ENCODE measurements at regions not wholly inside any gene's neighbourhood (a gene's known extent, or its start where the extent isn't known, plus 50 kb on each side); places are given as distances from the start of the nearest gene placed in this dataset.
"Not testable (repeated sequence)": the region's sequence is repeated elsewhere in the genome, so short reads cannot be mapped to it uniquely, and the experiment has no call there.

- peak; percentile 5 for DNase-seq (ENCODE audit: low read depth)
Observed at GRCh38 chr1:188708795-188709535, 1768.7 kb downstream of the BRINP3 start.

- no peak for DNase-seq (ENCODE audit: low read depth)
Observed at GRCh38 chr1:188715566-188715965, 1762.1 kb downstream of the BRINP3 start.

DNA sequence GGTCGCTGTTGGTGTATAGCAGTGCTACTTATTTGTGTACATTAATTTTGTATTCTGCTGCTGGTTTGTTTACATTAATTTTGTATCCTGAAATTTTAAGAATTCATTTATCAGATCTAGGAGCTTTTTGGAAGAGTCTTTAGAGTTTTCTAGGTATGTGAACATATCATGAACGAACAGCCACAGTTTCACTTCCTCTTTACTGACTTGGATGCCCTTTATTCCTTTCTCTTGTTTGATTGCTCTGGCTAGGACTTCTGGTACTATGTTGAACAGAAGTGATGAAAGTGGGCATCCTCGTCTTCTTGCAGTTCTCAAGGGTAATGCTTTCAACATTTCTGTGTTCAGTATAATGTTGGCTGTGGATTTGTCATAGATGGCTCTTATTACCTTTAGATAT lies 1757.9 kb downstream of the BRINP3 start:
- DNase-seq (ENCODE audit: low read depth), result no peak

DNA sequence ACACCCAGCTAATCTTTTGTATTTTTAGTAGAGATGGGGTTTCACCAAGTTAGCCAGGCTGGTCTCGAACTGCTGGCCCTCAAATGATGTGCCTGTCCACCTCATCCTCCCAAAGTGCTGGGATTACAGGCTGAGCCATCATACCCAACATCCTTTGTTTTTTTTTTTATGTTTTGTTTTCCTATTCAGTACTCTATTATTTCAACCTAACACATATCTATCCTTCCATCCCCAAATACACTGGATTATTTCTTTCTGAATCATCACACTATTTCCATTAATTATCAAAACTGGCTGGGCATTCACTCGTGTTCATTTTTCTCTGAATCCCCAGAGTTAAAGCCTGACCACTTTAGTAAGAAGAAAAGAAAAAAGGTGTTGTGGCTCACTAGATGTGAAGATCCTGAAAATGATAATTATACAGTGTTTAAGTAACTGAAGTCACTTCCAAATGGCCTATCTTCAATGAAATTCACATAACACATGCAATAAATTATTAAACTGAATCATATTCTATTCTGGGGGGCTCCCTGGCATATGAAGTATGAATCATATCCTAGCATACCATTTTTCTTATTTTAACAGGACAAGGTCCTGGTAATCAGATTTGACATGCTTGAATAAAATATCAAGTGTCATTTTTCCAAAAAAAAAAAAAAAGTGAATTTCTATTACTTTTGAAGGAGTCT lies 1754.2 kb downstream of the BRINP3 start:
- no peak for DNase-seq (ENCODE audit: low read depth)

- DNase-seq (ENCODE audit: low read depth), result no peak
Observed at GRCh38 chr1:188729039-188729438, 1748.6 kb downstream of the BRINP3 start.

DNA sequence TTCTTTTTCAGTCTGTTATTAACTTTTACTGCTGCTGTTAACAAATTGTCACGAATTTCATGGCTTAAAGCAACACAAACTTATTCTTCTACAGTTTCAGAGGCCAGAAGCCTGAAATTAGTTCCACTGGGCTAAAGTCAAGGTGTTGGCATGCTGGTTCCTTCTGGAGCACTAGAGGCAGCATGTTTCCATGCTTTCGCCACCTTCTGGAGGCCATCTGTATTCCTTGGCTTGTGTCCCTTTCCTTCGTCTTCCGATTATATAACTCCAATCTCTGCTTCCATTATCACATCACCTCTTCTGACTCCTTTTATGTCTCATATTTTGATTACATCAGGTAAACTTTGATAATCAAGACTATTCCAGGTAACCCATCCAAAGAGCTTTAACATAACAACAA lies 1742.1 kb downstream of the BRINP3 start:
- DNase-seq (ENCODE audit: low read depth), result no peak

- not testable (repeated sequence) for DNase-seq (ENCODE audit: low read depth)
Observed at GRCh38 chr1:188749275-188749674, 1728.4 kb downstream of the BRINP3 start.

DNA sequence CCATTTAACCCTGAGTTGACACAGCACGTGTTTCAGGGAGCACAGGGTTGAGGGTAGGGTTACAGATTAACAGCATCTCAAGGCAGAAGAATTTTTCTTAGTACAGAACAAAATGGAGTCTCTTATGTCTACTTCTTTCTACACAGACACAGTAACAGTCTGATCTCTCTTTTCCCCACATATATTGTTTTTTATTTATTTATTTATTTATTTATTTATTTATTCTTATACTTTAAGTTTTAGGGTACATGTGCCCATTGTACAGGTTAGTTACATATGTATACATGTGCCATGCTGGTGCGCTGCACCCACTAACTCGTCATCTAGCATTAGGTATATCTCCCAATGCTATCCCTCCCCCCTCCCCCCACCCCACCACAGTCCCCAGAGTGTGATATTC lies 1725.6 kb downstream of the BRINP3 start:
- DNase-seq (ENCODE audit: low read depth), result not testable (repeated sequence)

DNA sequence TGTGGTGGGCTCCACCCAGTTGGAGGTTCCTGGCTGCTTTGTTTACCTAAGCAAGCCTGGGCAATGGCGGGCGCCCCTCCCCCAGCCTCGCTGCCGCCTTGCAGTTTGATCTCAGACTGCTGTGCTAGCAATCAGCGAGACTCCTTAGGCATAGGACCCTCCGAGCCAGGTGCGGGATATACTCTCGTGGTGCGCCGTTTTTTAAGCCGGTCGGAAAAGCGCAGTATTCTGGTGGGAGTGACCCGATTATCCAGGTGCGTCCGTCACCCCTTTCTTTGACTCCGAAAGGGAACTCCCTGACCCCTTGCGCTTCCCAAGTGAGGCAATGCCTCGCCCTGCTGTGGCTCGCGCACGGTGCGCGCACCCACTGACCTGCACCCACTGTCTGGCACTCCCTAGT lies 1719.9 kb downstream of the BRINP3 start:
- not testable (repeated sequence) for DNase-seq (ENCODE audit: low read depth)

DNA sequence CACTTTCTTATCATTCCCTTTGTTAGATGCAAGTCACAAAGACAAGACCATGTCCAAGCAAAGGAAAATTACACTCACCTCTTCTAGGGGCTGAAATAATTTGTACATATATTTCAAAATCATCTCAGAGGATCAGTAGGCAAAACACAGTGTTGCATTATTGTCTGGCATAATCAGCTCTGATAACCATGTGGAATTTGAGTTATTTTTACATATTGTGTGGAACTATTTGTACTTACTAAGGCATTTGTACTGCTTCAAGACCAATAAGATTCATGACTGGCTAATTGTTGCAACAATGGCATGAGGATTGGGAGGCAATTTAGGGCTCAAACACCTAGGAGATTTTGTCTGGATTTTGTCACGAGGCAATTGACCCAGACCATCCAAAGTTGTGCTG lies 1716.4 kb downstream of the BRINP3 start:
- DNase-seq (ENCODE audit: low read depth), result no peak

DNA sequence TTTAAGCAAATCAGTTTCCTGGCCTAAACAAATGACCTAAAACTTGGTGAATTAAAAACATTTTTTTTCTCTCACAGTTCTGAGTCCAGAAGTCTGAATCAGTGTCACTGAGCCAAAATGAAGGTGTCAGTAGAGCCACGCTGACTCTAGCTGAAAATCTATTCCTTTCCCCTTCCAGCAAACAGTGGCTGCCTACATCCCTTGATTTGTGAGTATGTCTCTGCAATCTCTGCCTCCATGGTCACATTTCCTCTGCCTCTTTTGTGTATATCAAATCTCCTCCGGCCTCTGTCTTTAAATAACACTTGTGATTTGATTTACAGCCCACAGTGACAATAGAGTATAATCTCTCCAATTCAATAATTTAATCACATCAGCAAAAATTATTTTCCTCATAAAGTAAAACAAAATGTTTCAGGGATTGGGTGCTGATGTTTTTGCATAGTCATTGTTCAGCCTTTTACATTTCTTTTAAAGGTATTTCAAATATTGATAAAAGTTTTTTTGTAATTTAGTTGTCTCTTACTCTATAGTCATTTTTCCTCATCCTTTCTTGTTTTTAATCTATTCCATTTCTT lies 1715.4 kb downstream of the BRINP3 start:
- no peak for DNase-seq (ENCODE audit: low read depth)

DNA sequence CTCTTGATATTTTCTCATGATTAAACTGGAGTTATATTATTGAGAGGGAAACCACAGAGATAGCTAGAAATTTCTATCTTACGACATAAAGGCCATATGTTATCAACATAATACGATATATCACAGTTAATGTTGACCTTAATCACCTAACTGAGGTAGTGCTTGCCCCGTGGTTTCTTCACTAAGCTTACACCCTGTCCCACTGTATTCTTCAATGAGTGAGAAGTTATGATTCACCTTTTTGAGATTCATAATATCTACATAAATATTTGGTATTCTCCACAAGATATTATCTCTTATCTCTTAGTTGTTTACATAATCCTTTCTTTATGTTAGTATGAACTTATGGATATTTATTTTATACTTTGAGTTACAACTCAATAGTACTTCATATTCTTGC lies 1714.1 kb downstream of the BRINP3 start:
- no peak for DNase-seq (ENCODE audit: low read depth)

- no peak for DNase-seq (ENCODE audit: low read depth)
Observed at GRCh38 chr1:188769181-188769580, 1708.5 kb downstream of the BRINP3 start.

- DNase-seq (ENCODE audit: low read depth), result no peak
Observed at GRCh38 chr1:188769936-188770335, 1707.7 kb downstream of the BRINP3 start.

- no peak for DNase-seq (ENCODE audit: low read depth)
Observed at GRCh38 chr1:188778578-188778977, 1699.1 kb downstream of the BRINP3 start.

GRCh38 chr1:188782220-188782841 lies 1695.3 kb downstream of the BRINP3 start:
- peak; percentile 5 for DNase-seq (ENCODE audit: low read depth)

DNA sequence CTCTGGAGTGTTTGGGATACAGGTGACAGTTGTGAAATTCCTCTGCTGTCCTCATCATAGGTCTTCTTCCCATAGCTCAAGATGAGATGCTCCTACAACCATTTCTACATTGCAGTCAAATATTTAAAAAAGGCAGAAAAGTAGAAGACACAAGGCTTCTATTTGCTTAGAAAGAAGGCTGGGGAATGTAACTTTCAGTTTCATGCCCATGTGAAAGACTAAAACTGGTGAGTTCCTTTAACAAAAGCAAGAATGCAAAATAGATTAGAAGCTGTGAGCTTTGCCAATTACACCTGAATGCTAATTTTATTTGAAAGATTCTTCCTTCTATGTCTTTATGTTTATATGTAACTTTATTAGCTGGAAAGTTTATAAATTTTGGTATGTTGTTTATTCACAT lies 1682.7 kb downstream of the BRINP3 start:
- no peak for DNase-seq (ENCODE audit: low read depth)

DNA sequence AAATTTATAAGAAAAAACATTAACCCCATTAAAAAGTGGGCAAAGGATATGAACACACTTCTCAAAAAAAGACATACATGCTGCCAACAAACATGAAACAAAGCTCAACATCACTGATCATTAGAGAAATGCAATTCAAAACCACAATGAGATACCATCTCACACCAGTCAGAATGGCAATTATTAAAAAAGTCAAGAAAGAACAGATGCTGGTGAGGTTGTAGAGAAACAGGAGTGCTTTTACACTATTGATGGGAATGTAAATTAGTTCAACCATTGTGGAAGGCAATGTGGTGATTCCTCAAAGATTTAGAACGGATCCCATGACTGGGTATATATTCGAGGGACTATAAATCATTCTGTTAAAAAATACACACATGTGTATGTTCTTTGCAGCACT lies 1665.5 kb downstream of the BRINP3 start:
- not testable (repeated sequence) for DNase-seq (ENCODE audit: low read depth)

DNA sequence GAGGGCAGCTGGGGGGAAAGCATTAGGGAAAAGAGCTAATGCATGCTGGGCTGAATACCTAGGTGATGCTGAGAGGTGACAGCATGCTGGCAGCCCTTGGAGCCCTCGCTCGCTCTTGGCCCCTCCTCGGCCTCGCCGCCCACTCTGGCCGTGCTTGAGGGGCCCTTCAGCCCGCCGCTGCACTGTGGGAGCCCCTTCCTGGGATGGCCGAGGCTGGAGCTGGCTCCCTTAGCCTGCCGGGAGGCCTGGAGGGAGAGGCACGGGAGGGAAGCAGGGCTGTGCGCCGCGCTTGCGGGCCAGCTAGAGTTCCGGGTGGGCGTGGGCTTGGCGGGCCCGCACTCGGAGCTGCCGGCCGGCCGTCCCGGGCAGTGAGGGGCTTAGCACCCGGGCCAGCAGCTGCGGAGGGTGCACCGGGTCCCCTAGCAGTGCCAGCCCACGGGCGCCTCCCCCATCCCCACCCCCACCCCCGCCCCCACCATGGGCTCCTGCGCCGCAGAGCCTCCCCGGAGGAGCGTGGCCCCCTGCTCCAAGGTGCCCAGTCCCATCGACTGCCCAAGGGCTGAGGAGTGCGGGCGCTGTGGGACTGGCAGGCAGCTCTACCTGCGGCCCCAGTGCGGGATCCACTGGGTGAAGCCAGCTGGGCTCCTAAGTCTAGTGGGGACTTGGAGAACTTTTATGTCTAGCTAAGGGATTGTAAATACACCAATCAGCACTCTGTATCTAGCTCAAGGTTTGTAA lies 1664.7 kb downstream of the BRINP3 start:
- DNase-seq (ENCODE audit: low read depth), result not testable (repeated sequence)

DNA sequence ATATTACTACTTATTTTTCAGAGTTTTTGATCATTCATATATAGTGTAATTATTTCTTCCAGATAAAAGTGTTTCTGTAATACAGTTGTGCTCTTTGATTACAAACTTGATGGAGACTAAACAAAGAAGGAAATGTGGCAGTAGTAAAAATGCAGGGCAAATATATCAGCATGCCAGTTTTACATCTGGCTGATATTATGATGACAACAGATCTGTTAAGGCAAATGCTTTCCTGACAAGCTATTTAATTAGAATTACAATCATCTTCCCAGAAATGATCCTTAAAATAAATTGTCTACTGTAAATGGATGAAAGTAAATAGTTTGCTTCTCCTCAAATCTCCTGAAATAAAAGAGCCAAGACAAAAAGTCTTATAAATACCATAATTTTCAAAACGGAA lies 1659.8 kb downstream of the BRINP3 start:
- DNase-seq (ENCODE audit: low read depth), result no peak

GRCh38 chr1:188822248-188822647 lies 1655.4 kb downstream of the BRINP3 start:
- no peak for DNase-seq (ENCODE audit: low read depth)

DNA sequence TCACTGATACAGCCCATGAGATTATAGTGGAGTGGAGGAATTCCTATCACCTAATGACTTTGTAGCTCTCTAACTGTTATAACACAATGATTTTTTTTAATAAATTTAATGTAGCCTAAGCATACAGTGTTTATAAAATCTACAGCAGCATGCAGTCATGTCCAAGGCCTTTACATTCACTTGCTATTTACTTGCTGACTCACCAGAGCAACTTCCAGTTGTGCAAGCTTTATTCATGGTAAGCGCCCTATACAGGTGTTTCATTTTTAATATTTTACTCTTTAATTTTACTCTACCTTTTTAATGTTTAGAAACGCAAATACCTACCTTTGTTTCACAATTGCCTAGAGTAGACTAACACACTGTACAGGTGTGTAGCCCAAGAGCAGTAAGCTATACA lies 1652.2 kb downstream of the BRINP3 start:
- DNase-seq (ENCODE audit: low read depth), result no peak
